ENCODE measurements at regions not wholly inside any gene's neighbourhood (a gene's known extent, or its start where the extent isn't known, plus 50 kb on each side); places are given as distances from the start of the nearest gene placed in this dataset.

DNA sequence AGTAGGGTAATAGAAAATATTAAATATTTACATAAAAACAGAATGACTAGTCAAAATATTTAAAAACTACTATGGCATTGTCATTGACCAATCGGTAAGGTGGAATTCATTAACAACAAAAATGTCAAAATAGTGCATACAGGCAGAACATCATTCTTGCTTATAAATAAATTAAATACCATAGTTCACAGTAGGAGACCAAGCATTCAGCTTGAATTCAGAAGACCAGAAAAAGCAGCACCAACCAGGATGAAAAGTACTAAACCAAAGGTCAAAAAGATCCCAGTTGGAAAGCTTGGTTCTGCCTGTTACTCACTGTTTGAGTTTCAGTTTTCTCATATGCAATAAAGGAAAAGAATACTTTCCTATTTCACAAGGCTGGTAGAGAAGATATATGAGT is 244.3 kb downstream of the OSR1 start:
- Histone ChIP-seq H3K9me3 (no peaks in the 10 kb centered on the region), H3K4me3 (no peak overlapping the region), H3K36me3 (no peaks in the 10 kb centered on the region), H3K27ac (no peak overlapping the region), H3K27me3 (no peaks in the 10 kb centered on the region), H3K4me1 (no peaks in the 10 kb centered on the region)
- intact Hi-C loops (cut with DNase I): no loop called here
- DNase-seq: no peak
- 55 to 76% methylated on average over 1 of the region's 1 CpG for WGBS, 2 donors
- TF ChIP-seq, protein P1, sequence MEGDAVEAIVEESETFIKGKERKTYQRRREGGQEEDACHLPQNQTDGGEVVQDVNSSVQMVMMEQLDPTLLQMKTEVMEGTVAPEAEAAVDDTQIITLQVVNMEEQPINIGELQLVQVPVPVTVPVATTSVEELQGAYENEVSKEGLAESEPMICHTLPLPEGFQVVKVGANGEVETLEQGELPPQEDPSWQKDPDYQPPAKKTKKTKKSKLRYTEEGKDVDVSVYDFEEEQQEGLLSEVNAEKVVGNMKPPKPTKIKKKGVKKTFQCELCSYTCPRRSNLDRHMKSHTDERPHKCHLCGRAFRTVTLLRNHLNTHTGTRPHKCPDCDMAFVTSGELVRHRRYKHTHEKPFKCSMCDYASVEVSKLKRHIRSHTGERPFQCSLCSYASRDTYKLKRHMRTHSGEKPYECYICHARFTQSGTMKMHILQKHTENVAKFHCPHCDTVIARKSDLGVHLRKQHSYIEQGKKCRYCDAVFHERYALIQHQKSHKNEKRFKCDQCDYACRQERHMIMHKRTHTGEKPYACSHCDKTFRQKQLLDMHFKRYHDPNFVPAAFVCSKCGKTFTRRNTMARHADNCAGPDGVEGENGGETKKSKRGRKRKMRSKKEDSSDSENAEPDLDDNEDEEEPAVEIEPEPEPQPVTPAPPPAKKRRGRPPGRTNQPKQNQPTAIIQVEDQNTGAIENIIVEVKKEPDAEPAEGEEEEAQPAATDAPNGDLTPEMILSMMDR (IDR thresholded peaks at IDR 0.05): no peak
- TF ChIP-seq POLR2A (IDR thresholded peaks at IDR 0.05): no peak

GRCh38 chr2:19111354-19111753 is 247.1 kb downstream of the OSR1 start:
- H3K27me3 ChIP-seq: no peaks in the 10 kb centered on the region
- H3K4me3 ChIP-seq: no peak overlapping the region
- intact Hi-C loops (cut with DNase I): no loop called here
- no peak for TF ChIP-seq POLR2A (IDR thresholded peaks at IDR 0.05)
- TF ChIP-seq, protein P1 (IDR thresholded peaks at IDR 0.05): no peak
- 21 to 60% methylated on average over 3 of the region's 3 CpGs for WGBS, 2 donors
- no peak overlapping the region for H3K27ac ChIP-seq
- H3K4me1 ChIP-seq: no peaks in the 10 kb centered on the region
- H3K36me3 ChIP-seq: no peaks in the 10 kb centered on the region
- H3K9me3 ChIP-seq: no peaks in the 10 kb centered on the region
- no peak for DNase-seq

GRCh38 chr2:19109518-19109917 is 248.9 kb downstream of the OSR1 start:
- no peak overlapping the region for H3K4me3 ChIP-seq
- no peaks in the 10 kb centered on the region for H3K27me3 ChIP-seq
- DNase-seq: no peak
- no peak for TF ChIP-seq POLR2A (IDR thresholded peaks at IDR 0.05)
- TF ChIP-seq, protein P1 (IDR thresholded peaks at IDR 0.05): no peak
- H3K27ac ChIP-seq: no peak overlapping the region
- H3K9me3 ChIP-seq: no peaks in the 10 kb centered on the region
- intact Hi-C loops (cut with DNase I): no loop called here
- 77 to 88% methylated on average over 3 to 5 of the region's 5 CpGs for WGBS, 2 donors
- H3K4me1 ChIP-seq: peaks cover 0 to 4% (median 0%) of the 10 kb centered on the region in 3 donors
- no peaks in the 10 kb centered on the region for H3K36me3 ChIP-seq

- Histone ChIP-seq H3K27me3 (no peaks in the 10 kb centered on the region), H3K4me1 (peaks cover 0 to 8% (median 0%) of the 10 kb centered on the region in 3 donors), H3K27ac (no peak overlapping the region), H3K9me3 (no peaks in the 10 kb centered on the region), H3K4me3 (no peak overlapping the region), H3K36me3 (no peaks in the 10 kb centered on the region)
- WGBS, 2 donors: 50 to 85% methylated on average over 1 of the region's 1 CpG
- intact Hi-C loops (cut with DNase I): no loop called here
- TF ChIP-seq, protein P1 (IDR thresholded peaks at IDR 0.05): no peak
- TF ChIP-seq POLR2A (IDR thresholded peaks at IDR 0.05): no peak
- DNase-seq: no peak
These were observed 252.0 kb downstream of the OSR1 start for GRCh38 chr2:19106376-19106775.

DNA sequence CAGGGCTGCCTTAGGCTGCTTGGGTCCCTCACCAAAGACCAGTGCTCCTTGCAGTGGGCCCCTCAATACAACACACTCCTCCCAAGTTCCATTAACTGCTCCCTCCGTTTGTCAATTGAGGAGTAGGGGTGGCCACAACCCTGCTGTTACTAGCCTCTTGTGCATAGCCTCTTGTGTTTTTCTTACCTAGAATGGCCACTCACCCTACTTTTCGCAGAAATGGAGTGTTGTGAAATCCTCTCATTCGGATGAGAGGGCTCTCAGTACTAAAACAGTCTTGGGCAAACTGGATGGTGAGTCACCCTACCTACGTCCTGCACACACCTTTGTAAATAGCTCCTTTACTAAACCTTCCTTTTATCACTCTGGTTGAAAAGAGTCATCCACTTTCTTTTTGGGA is 253.9 kb downstream of the OSR1 start:
- H3K27ac ChIP-seq: peak overlapping the region in 2 of 4 donors; percentile 40 to 55
- intact Hi-C loops (cut with DNase I): no loop called here
- H3K27me3 ChIP-seq: no peaks in the 10 kb centered on the region
- TF ChIP-seq POLR2A (IDR thresholded peaks at IDR 0.05): no peak
- TF ChIP-seq, protein P1 (IDR thresholded peaks at IDR 0.05): no peak
- DNase-seq: no peak
- WGBS, 2 donors: 40 to 55% methylated on average over 4 of the region's 4 CpGs
- H3K9me3 ChIP-seq: no peaks in the 10 kb centered on the region
- H3K4me3 ChIP-seq: no peak overlapping the region
- H3K36me3 ChIP-seq: no peaks in the 10 kb centered on the region
- peaks cover 0 to 8% (median 0%) of the 10 kb centered on the region in 3 donors for H3K4me1 ChIP-seq

Data from esophagus squamous epithelium (tissue), 5 donors.